ENCODE measurements at regions not wholly inside any gene's neighbourhood (a gene's known extent, or its start where the extent isn't known, plus 50 kb on each side); places are given as distances from the start of the nearest gene placed in this dataset.

DNA sequence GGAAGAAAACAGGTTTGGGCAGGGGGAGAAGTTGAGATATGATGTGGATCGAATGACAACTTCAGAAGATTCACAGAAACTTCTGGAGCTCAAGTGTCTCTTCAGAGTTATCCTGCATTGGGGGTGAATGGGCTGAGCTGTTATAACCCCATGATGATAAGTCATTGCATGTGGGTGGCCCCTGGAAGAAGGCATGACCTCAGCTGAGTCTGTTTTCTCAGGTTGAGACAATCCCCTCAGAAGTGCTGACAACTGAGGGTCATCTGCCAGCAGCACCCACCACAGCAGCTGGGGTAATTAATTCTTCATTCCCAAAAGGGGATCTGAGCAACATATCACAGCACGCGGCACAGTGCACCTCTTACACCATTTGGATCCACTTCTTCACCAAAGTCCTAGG, 138.6 kb upstream of the CAMK1G start:
- Histone ChIP-seq H3K27ac (ENCODE audit: low read length) (no peak overlapping the region), H3K9me3 (ENCODE audit: control insufficient read depth, insufficient read depth, low read depth, low read length) (no peaks in the 10 kb centered on the region), H3K27me3 (ENCODE audit: control insufficient read depth, insufficient read depth, low read length) (no peaks in the 10 kb centered on the region), H3K4me1 (ENCODE audit: control insufficient read depth, insufficient read depth, low read length) (no peaks in the 10 kb centered on the region), H3K36me3 (ENCODE audit: control insufficient read depth, insufficient read depth, low read length) (no peaks in the 10 kb centered on the region), H3K4me3 (ENCODE audit: low read depth in 2 of 2, low read length in 2 of 2) (no peak overlapping the region)
- intact Hi-C loops (cut with micrococcal nuclease; ENCODE audit: unreplicated experiment) = no loop called here
- ChIA-PET POLR2A (no interaction called here), CTCF (no interaction called here)
- DNase-seq (ENCODE audit: low read depth, low spot score) = no peak
- ATAC-seq = no peak
- no TSS peak for BruUV-seq (replicated peaks)
- in situ Hi-C loops (cut with HindIII; ENCODE audit: low pct_unique_long_range_greater_than_20kb, low sequenced_read_pairs) = no loop called here
- TF ChIP-seq POLR2AphosphoS5 (IDR thresholded peaks at IDR 0.05; ENCODE audit: low read depth, low read length) = no peak

DNA sequence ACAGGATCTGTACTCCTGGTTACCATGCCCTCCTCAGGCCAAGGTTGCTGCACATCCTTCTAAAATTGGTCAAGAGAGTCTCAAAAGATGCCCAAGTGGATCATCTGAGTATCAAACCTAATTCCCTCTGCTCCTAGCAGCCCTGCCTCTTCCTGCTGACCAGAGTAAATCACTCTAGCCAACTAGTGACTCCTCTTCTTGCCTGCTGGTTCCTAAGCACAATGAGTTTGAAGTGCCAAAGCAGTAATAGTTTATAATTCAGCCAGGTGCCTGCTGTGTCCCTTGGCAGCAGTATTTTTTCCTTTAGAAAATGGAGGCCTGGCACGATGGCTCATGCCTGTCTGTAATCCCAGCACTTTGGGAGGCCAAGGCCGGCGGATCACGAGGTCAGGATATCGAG, 137.9 kb upstream of the CAMK1G start:
- CTCF ChIA-PET = no interaction called here
- H3K27ac ChIP-seq (ENCODE audit: low read length) = no peak overlapping the region
- ATAC-seq (no peak), DNase-seq (ENCODE audit: low read depth, low spot score) (no peak)
- H3K9me3 ChIP-seq (ENCODE audit: control insufficient read depth, insufficient read depth, low read depth, low read length) = no peaks in the 10 kb centered on the region
- intact Hi-C loops (cut with micrococcal nuclease; ENCODE audit: unreplicated experiment) (no loop called here), in situ Hi-C loops (cut with HindIII; ENCODE audit: low pct_unique_long_range_greater_than_20kb, low sequenced_read_pairs) (no loop called here)
- H3K4me3 ChIP-seq (ENCODE audit: low read depth in 2 of 2, low read length in 2 of 2) = no peak overlapping the region
- TF ChIP-seq POLR2AphosphoS5 (IDR thresholded peaks at IDR 0.05; ENCODE audit: low read depth, low read length) = no peak
- TF ChIP-seq, protein P1, sequence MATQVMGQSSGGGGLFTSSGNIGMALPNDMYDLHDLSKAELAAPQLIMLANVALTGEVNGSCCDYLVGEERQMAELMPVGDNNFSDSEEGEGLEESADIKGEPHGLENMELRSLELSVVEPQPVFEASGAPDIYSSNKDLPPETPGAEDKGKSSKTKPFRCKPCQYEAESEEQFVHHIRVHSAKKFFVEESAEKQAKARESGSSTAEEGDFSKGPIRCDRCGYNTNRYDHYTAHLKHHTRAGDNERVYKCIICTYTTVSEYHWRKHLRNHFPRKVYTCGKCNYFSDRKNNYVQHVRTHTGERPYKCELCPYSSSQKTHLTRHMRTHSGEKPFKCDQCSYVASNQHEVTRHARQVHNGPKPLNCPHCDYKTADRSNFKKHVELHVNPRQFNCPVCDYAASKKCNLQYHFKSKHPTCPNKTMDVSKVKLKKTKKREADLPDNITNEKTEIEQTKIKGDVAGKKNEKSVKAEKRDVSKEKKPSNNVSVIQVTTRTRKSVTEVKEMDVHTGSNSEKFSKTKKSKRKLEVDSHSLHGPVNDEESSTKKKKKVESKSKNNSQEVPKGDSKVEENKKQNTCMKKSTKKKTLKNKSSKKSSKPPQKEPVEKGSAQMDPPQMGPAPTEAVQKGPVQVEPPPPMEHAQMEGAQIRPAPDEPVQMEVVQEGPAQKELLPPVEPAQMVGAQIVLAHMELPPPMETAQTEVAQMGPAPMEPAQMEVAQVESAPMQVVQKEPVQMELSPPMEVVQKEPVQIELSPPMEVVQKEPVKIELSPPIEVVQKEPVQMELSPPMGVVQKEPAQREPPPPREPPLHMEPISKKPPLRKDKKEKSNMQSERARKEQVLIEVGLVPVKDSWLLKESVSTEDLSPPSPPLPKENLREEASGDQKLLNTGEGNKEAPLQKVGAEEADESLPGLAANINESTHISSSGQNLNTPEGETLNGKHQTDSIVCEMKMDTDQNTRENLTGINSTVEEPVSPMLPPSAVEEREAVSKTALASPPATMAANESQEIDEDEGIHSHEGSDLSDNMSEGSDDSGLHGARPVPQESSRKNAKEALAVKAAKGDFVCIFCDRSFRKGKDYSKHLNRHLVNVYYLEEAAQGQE (IDR thresholded peaks at IDR 0.05; ENCODE audit: insufficient read depth in 1 of 2, low read depth in 2 of 2, low read length in 1 of 2) = no peak
- no peak for TF ChIP-seq TCF7L2 (IDR thresholded peaks at IDR 0.05; ENCODE audit: low read depth, low read length)
- H3K4me1 ChIP-seq (ENCODE audit: control insufficient read depth, insufficient read depth, low read length) = no peaks in the 10 kb centered on the region
- POLR2A ChIA-PET = no interaction called here
- BruUV-seq (replicated peaks) = no TSS peak
- H3K36me3 ChIP-seq (ENCODE audit: control insufficient read depth, insufficient read depth, low read length) = no peaks in the 10 kb centered on the region
- H3K27me3 ChIP-seq (ENCODE audit: control insufficient read depth, insufficient read depth, low read length) = no peaks in the 10 kb centered on the region

DNA sequence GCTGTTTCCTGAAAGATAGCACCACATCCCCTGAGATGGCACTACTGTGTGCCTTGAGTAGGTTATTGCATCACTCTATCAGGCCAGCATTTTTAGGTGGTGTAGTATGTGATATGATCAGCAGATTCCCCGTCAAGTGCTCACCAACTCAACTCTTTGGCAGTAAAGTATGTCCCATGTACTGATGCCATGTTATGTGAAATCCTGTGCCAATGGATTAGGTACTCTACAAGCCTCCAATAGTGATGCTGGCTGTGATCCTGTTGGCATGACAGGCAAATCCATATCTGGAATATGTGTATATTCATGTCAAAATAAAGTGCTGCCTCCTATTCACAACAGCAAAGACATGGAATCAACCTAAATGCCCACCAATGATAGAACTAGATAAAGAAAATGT, 137.2 kb upstream of the CAMK1G start:
- no TSS peak for BruUV-seq (replicated peaks)
- Histone ChIP-seq H3K4me3 (ENCODE audit: low read depth in 2 of 2, low read length in 2 of 2) (no peak overlapping the region), H3K9me3 (ENCODE audit: control insufficient read depth, insufficient read depth, low read depth, low read length) (no peaks in the 10 kb centered on the region), H3K36me3 (ENCODE audit: control insufficient read depth, insufficient read depth, low read length) (no peaks in the 10 kb centered on the region), H3K27me3 (ENCODE audit: control insufficient read depth, insufficient read depth, low read length) (no peaks in the 10 kb centered on the region), H3K27ac (ENCODE audit: low read length) (no peak overlapping the region), H3K4me1 (ENCODE audit: control insufficient read depth, insufficient read depth, low read length) (no peaks in the 10 kb centered on the region)
- in situ Hi-C loops (cut with HindIII; ENCODE audit: low pct_unique_long_range_greater_than_20kb, low sequenced_read_pairs) = no loop called here
- TF ChIP-seq, protein P2, sequence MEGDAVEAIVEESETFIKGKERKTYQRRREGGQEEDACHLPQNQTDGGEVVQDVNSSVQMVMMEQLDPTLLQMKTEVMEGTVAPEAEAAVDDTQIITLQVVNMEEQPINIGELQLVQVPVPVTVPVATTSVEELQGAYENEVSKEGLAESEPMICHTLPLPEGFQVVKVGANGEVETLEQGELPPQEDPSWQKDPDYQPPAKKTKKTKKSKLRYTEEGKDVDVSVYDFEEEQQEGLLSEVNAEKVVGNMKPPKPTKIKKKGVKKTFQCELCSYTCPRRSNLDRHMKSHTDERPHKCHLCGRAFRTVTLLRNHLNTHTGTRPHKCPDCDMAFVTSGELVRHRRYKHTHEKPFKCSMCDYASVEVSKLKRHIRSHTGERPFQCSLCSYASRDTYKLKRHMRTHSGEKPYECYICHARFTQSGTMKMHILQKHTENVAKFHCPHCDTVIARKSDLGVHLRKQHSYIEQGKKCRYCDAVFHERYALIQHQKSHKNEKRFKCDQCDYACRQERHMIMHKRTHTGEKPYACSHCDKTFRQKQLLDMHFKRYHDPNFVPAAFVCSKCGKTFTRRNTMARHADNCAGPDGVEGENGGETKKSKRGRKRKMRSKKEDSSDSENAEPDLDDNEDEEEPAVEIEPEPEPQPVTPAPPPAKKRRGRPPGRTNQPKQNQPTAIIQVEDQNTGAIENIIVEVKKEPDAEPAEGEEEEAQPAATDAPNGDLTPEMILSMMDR (IDR thresholded peaks at IDR 0.05) = no peak
- no peak for TF ChIP-seq POLR2AphosphoS5 (IDR thresholded peaks at IDR 0.05; ENCODE audit: low read depth, low read length)
- TF ChIP-seq TCF7L2 (IDR thresholded peaks at IDR 0.05; ENCODE audit: low read depth, low read length) = no peak
- TF ChIP-seq, protein P1 (IDR thresholded peaks at IDR 0.05; ENCODE audit: insufficient read depth in 1 of 2, low read depth in 2 of 2, low read length in 1 of 2) = no peak
- TF ChIP-seq SIN3A (IDR thresholded peaks at IDR 0.05; ENCODE audit: borderline replicate concordance, insufficient read depth, low read depth, low read length) = no peak
- intact Hi-C loops (cut with micrococcal nuclease; ENCODE audit: unreplicated experiment) = no loop called here
- ChIA-PET CTCF (no interaction called here), POLR2A (no interaction called here)
- ATAC-seq (no peak), DNase-seq (ENCODE audit: low read depth, low spot score) (no peak)
